Gastroesophageal sphincter (tissue), 2 donors: ENCODE measurements at regions not wholly inside any gene's neighbourhood (a gene's known extent, or its start where the extent isn't known, plus 50 kb on each side); places are given as distances from the start of the nearest gene placed in this dataset.

ENCODE experiments used
- EP300 ChIP-seq: sonication (generic); formaldehyde crosslinking; IDR thresholded peaks from one replicate; pipeline ENCODE4 v1.6.1; 2017; ENCODE audit warnings: antibody characterized with exemption, mild to moderate bottlenecking
- POLR2A ChIP-seq, 2 donors: fragments of 450-650 bp; IDR thresholded peaks; one replicate each; pipeline ENCODE4 v1.6.1; 2017; ENCODE audit warnings: antibody characterized with exemption in 2 of 2, mild to moderate bottlenecking in 2 of 2, moderate library complexity in 1 of 2

GRCh38 chr14:65297744-65298143 lies 114.8 kb upstream of the FUT8 start:
- TF ChIP-seq EP300, result no peak
- TF ChIP-seq POLR2A (IDR thresholded peaks at IDR 0.05), result no peak
